ENCODE measurements at regions not wholly inside any gene's neighbourhood (a gene's known extent, or its start where the extent isn't known, plus 50 kb on each side); places are given as distances from the start of the nearest gene placed in this dataset.

- TF ChIP-seq CTCF (IDR thresholded peaks at IDR 0.05; ENCODE audit: poor library complexity) (no peak), EZH2phosphoT487 (IDR thresholded peaks at IDR 0.05; ENCODE audit: low read depth, severe bottlenecking, unreplicated experiment) (no peak), EZH2 (IDR thresholded peaks at IDR 0.05; ENCODE audit: borderline replicate concordance) (no peak)
These were observed 913.1 kb upstream of the SLITRK5 start for GRCh38 chr13:86758116-86758515.

All from hepatocyte (in vitro differentiated cells).